HEK293 (cell line): ENCODE measurements at regions not wholly inside any gene's neighbourhood (a gene's known extent, or its start where the extent isn't known, plus 50 kb on each side); places are given as distances from the start of the nearest gene placed in this dataset.

Experiments used
- CTCF ChIA-PET: fragments of 350-600 bp; formaldehyde crosslinking; extraction: SDS; loops from one replicate; lab custom pipeline; 2021; ENCODE audit warnings: antibody characterized with exemption; lab: Yijun Ruan, JAX
- POLR2A ChIA-PET: fragments of 300-600 bp; formaldehyde crosslinking; extraction: SDS; loops from one replicate; lab custom pipeline; 2020; ENCODE audit warnings: antibody characterized with exemption, inconsistent platforms; lab: Yijun Ruan, JAX
- H3K27ac ChIP-seq: fragments of 200-500 bp; sonication (Bioruptor generic); 2 replicates; pipeline ENCODE4 v1.5.1; 2014; ENCODE audit warnings: low read depth, low read length, control low read depth, inconsistent platforms; ENCODE audit errors: extremely low read depth
- H3K36me3 ChIP-seq, 2 experiments: fragments of 200-500 bp in 1 of 2; sonication (Bioruptor generic) in 1 of 2; 1 replicate in 1 of 2; 2 replicates in 1 of 2; pipeline ENCODE4 v1.5.1; 2014 to 2017; ENCODE audit warnings: inconsistent platforms in 2 of 2, low read length in 2 of 2; ENCODE audit not compliant: control insufficient read depth in 2 of 2, insufficient read depth in 1 of 2
- H3K4me1 ChIP-seq: fragments of 200-500 bp; sonication (Bioruptor generic); 2 replicates; pipeline ENCODE4 v1.5.1; 2014; ENCODE audit warnings: mild to moderate bottlenecking, low read length, inconsistent platforms; ENCODE audit not compliant: control insufficient read depth, insufficient read depth
- H3K4me3 ChIP-seq: 2 replicates; pipeline ENCODE4 v1.5.1; 2011; ENCODE audit warnings: low read depth, mild to moderate bottlenecking, control low read depth, low read length, moderate library complexity
- H3K9me3 ChIP-seq: fragments of 200-500 bp; sonication (Bioruptor generic); 2 replicates; pipeline ENCODE4 v1.5.1; 2014; ENCODE audit warnings: low read depth, low read length, inconsistent platforms; ENCODE audit not compliant: control insufficient read depth, insufficient read depth
- MEIS1 ChIP-seq: sonication (generic); formaldehyde crosslinking; IDR thresholded peaks from 2 replicates; pipeline ENCODE4 v1.8.1; 2022; ENCODE audit warnings: missing genetic modification reagents, mild to moderate bottlenecking, borderline replicate concordance
- MYNN ChIP-seq: fragments of 450-650 bp; formaldehyde crosslinking; IDR thresholded peaks from 2 replicates; pipeline ENCODE4 v1.5.1; 2016; ENCODE audit warnings: missing biosample characterization, missing genetic modification characterization, borderline replicate concordance
- MZF1 ChIP-seq: fragments of 450-650 bp; formaldehyde crosslinking; IDR thresholded peaks from 2 replicates; pipeline ENCODE4 v1.5.1; 2017; ENCODE audit warnings: missing biosample characterization, missing genetic modification characterization, borderline replicate concordance
- SP7 ChIP-seq: fragments of 450-650 bp; formaldehyde crosslinking; IDR thresholded peaks from 2 replicates; pipeline ENCODE4 v1.5.1; 2016; ENCODE audit warnings: missing biosample characterization, missing genetic modification characterization
- TCF7L2 ChIP-seq: IDR thresholded peaks from 2 replicates; pipeline ENCODE4 v1.6.1; 2011; ENCODE audit warnings: low read depth, mild to moderate bottlenecking, inconsistent platforms, low read length, moderate library complexity, borderline replicate concordance
- ZBTB17 ChIP-seq: fragments of 450-650 bp; formaldehyde crosslinking; IDR thresholded peaks from 2 replicates; pipeline ENCODE4 v1.5.1; 2016; ENCODE audit warnings: missing biosample characterization, missing genetic modification characterization
- ZBTB20 ChIP-seq: fragments of 450-650 bp; formaldehyde crosslinking; IDR thresholded peaks from 2 replicates; pipeline ENCODE4 v1.5.1; 2016; ENCODE audit warnings: missing biosample characterization, missing genetic modification characterization
- ZBTB21 ChIP-seq: fragments of 450-650 bp; formaldehyde crosslinking; IDR thresholded peaks from 2 replicates; pipeline ENCODE4 v1.5.1; 2017; ENCODE audit warnings: missing biosample characterization, missing genetic modification characterization
- ZBTB48 ChIP-seq: fragments of 450-650 bp; formaldehyde crosslinking; IDR thresholded peaks from 2 replicates; pipeline ENCODE4 v1.5.1; 2016; ENCODE audit warnings: missing biosample characterization, missing genetic modification characterization
- ZBTB7A ChIP-seq: fragments of 450-650 bp; formaldehyde crosslinking; IDR thresholded peaks from 2 replicates; pipeline ENCODE4 v1.5.1; 2016; ENCODE audit warnings: low read depth, missing biosample characterization, missing genetic modification characterization
- ZFP3 ChIP-seq: fragments of 450-650 bp; formaldehyde crosslinking; IDR thresholded peaks from 2 replicates; pipeline ENCODE4 v1.5.1; 2016; ENCODE audit warnings: low read depth, missing biosample characterization, missing genetic modification characterization
- ZNF16 ChIP-seq: fragments of 450-650 bp; formaldehyde crosslinking; IDR thresholded peaks from 2 replicates; pipeline ENCODE4 v1.5.1; 2016; ENCODE audit warnings: low read depth, missing biosample characterization, missing genetic modification characterization
- ZNF184 ChIP-seq: fragments of 450-650 bp; IDR thresholded peaks from 2 replicates; pipeline ENCODE4 v1.5.1; 2018; ENCODE audit warnings: missing biosample characterization, mild to moderate bottlenecking, missing genetic modification characterization
- ZNF202 ChIP-seq: fragments of 450-650 bp; formaldehyde crosslinking; IDR thresholded peaks from 2 replicates; pipeline ENCODE4 v1.5.1; 2016; ENCODE audit warnings: missing biosample characterization, missing genetic modification characterization, borderline replicate concordance
- ZNF23 ChIP-seq: fragments of 450-650 bp; formaldehyde crosslinking; IDR thresholded peaks from 2 replicates; pipeline ENCODE4 v1.5.1; 2016; ENCODE audit warnings: missing biosample characterization, missing genetic modification characterization, borderline replicate concordance
- ZNF48 ChIP-seq: fragments of 450-650 bp; formaldehyde crosslinking; IDR thresholded peaks from 2 replicates; pipeline ENCODE4 v1.5.1; 2016; ENCODE audit warnings: missing biosample characterization, missing genetic modification characterization
- ZNF501 ChIP-seq: fragments of 450-650 bp; formaldehyde crosslinking; IDR thresholded peaks from 2 replicates; pipeline ENCODE4 v1.5.1; 2016; ENCODE audit warnings: missing biosample characterization, missing genetic modification characterization
- ZNF560 ChIP-seq: fragments of 450-650 bp; formaldehyde crosslinking; IDR thresholded peaks from 2 replicates; pipeline ENCODE4 v1.5.1; 2017; ENCODE audit warnings: missing biosample characterization, missing genetic modification characterization, borderline replicate concordance
- ZNF626 ChIP-seq: fragments of 450-650 bp; sonication (Bioruptor Pico); formaldehyde crosslinking; IDR thresholded peaks from 2 replicates; pipeline ENCODE4 v1.5.1; 2018; ENCODE audit warnings: missing biosample characterization, missing genetic modification characterization, inconsistent platforms
- ZNF658 ChIP-seq: fragments of 450-650 bp; formaldehyde crosslinking; IDR thresholded peaks from 2 replicates; pipeline ENCODE4; 2016; ENCODE audit warnings: missing biosample characterization, missing genetic modification characterization
- ZNF791 ChIP-seq: fragments of 450-650 bp; formaldehyde crosslinking; IDR thresholded peaks from 2 replicates; pipeline ENCODE4 v1.5.1; 2016; ENCODE audit warnings: missing biosample characterization, missing genetic modification characterization
- ZNF830 ChIP-seq: fragments of 450-650 bp; IDR thresholded peaks from 2 replicates; pipeline ENCODE4 v1.5.0; 2018; ENCODE audit warnings: missing biosample characterization, missing genetic modification characterization, low read depth, mild to moderate bottlenecking, moderate library complexity
- ZNF837 ChIP-seq: fragments of 450-650 bp; formaldehyde crosslinking; IDR thresholded peaks from 2 replicates; pipeline ENCODE4 v1.5.1; 2016; ENCODE audit warnings: missing biosample characterization, missing genetic modification characterization
- ZSCAN16 ChIP-seq: fragments of 450-650 bp; formaldehyde crosslinking; IDR thresholded peaks from 2 replicates; pipeline ENCODE4 v1.5.1; 2016; ENCODE audit warnings: missing biosample characterization, missing genetic modification characterization
- ZSCAN30 ChIP-seq: fragments of 450-650 bp; IDR thresholded peaks from 2 replicates; pipeline ENCODE4 v1.5.1; 2018; ENCODE audit warnings: missing biosample characterization, mild to moderate bottlenecking, missing genetic modification characterization, moderate library complexity
- ZXDB ChIP-seq: fragments of 450-650 bp; formaldehyde crosslinking; IDR thresholded peaks from 2 replicates; pipeline ENCODE4 v1.5.1; 2016; ENCODE audit warnings: missing biosample characterization, missing genetic modification characterization
- TF ChIP-seq, protein P1 (sequence below): fragments of 450-650 bp; formaldehyde crosslinking; IDR thresholded peaks from 2 replicates; pipeline ENCODE4 v1.5.1; 2017; ENCODE audit warnings: missing biosample characterization, missing genetic modification characterization
- TF ChIP-seq, protein P2 (sequence below): fragments of 450-650 bp; formaldehyde crosslinking; IDR thresholded peaks from 2 replicates; pipeline ENCODE4 v1.5.1; 2016; ENCODE audit warnings: missing biosample characterization, missing genetic modification characterization
- TF ChIP-seq, protein P3 (sequence below): fragments of 450-650 bp; formaldehyde crosslinking; conservative IDR thresholded peaks from 2 replicates; pipeline ENCODE4 v1.5.1; 2016; ENCODE audit warnings: low read depth, missing biosample characterization, missing genetic modification characterization

DNA sequence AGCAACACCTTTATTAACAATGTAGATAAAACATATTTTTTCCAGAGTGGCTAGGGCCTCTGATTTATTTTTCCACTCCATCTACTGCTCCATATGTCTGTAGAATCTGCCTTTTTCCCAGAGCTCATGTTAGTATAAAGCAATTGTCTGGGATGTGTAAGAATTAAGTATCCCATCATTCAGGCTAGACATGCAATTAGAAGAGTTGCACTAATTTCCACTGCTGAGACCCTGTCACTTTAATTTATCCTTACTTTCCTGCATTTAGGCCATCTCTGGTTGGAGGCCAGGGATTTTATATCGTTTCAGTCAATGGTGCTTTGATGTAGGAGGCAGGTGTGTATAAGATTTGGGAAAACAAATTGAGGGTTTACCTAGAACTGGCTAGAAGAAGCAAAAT lies 286.1 kb upstream of the POU3F2 start (continued):
- TF ChIP-seq ZNF184, result no peak
- TF ChIP-seq MEIS1 (CRISPR knock-in tag), result no peak
- no peak for TF ChIP-seq ZBTB17
- TF ChIP-seq ZNF658 (tag by site-specific recombination), result no peak
- no peak for TF ChIP-seq SP7 (tag by site-specific recombination)
- no peak for TF ChIP-seq ZNF791 (tag by site-specific recombination)
- no peak for TF ChIP-seq ZNF16 (tag by site-specific recombination)
- no peak for TF ChIP-seq ZNF830 (tag by site-specific recombination)
- no peak for TF ChIP-seq ZNF626 (tag by site-specific recombination)

DNA sequence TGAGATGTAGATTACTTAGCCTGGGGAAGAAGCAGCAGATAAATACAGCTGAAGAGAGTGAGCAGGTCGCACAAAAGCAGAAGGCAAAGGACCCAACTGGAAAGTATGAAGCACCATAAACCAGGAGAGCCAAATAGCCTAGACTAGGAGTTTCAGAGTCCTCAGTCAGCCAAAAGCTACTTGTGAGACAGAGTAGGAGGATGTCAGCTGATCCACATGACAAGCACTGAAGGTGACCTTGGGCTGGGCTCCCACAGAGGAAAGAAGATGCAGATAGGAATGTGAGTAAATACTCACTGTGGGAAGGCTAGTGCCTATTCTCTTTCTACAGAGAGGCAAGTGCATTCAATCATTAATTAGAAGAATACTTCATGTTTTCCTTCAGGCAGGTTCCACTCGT lies 274.0 kb upstream of the POU3F2 start:
- Histone ChIP-seq H3K27ac (no peak overlapping the region), H3K9me3 (no peaks in the 10 kb centered on the region), H3K4me3 (no peak overlapping the region), H3K4me1 (no peaks in the 10 kb centered on the region), H3K36me3 (no peaks in the 10 kb centered on the region)
- CTCF ChIA-PET, result no interaction called here
- POLR2A ChIA-PET, result no interaction called here
- TF ChIP-seq ZNF23 (tag by site-specific recombination), result no peak
- TF ChIP-seq ZXDB (tag by site-specific recombination), result no peak
- TF ChIP-seq MYNN (tag by site-specific recombination), result no peak
- TF ChIP-seq, protein P1, sequence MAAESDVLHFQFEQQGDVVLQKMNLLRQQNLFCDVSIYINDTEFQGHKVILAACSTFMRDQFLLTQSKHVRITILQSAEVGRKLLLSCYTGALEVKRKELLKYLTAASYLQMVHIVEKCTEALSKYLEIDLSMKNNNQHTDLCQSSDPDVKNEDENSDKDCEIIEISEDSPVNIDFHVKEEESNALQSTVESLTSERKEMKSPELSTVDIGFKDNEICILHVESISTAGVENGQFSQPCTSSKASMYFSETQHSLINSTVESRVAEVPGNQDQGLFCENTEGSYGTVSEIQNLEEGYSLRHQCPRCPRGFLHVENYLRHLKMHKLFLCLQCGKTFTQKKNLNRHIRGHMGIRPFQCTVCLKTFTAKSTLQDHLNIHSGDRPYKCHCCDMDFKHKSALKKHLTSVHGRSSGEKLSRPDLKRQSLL, result no peak
- no peak for TF ChIP-seq ZBTB21 (tag by site-specific recombination)
- no peak for TF ChIP-seq ZBTB20 (tag by site-specific recombination)
- TF ChIP-seq ZBTB48 (tag by site-specific recombination), result no peak
- TF ChIP-seq ZNF560 (tag by site-specific recombination), result no peak
- no peak for TF ChIP-seq ZNF48 (tag by site-specific recombination)
- TF ChIP-seq TCF7L2, result no peak
- no peak for TF ChIP-seq ZFP3 (tag by site-specific recombination)
- TF ChIP-seq, protein P2, sequence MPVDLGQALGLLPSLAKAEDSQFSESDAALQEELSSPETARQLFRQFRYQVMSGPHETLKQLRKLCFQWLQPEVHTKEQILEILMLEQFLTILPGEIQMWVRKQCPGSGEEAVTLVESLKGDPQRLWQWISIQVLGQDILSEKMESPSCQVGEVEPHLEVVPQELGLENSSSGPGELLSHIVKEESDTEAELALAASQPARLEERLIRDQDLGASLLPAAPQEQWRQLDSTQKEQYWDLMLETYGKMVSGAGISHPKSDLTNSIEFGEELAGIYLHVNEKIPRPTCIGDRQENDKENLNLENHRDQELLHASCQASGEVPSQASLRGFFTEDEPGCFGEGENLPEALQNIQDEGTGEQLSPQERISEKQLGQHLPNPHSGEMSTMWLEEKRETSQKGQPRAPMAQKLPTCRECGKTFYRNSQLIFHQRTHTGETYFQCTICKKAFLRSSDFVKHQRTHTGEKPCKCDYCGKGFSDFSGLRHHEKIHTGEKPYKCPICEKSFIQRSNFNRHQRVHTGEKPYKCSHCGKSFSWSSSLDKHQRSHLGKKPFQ (tag by site-specific recombination), result no peak
- no peak for TF ChIP-seq ZBTB7A (tag by site-specific recombination)

DNA sequence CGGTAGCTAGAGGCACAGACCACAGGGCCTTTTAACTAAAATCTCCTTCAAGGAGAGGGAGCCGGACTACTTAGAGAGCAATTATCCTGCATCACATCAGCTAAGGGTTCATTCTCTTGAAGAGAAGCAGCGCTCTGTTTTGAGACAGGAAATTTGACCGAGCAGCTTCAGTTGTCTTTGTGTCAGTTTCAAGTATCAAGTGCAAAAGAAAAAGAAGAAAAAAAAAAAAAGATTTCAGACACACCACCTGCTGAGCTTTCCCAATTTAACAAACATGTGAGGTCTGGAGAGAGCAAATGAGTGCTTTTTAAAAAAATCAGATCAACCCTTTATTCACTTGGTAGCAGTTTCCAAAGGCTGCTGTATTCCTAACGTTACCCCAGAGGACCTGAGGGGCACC lies 273.5 kb upstream of the POU3F2 start:
- ChIA-PET POLR2A (no interaction called here), CTCF (no interaction called here)
- Histone ChIP-seq H3K4me1 (no peaks in the 10 kb centered on the region), H3K27ac (no peak overlapping the region), H3K36me3 (no peaks in the 10 kb centered on the region), H3K4me3 (no peak overlapping the region), H3K9me3 (no peaks in the 10 kb centered on the region)
- TF ChIP-seq TCF7L2 (no peak), ZBTB48 (tag by site-specific recombination) (no peak), ZSCAN30 (tag by site-specific recombination) (no peak), ZSCAN16 (tag by site-specific recombination) (no peak), ZNF202 (tag by site-specific recombination) (no peak), ZNF837 (no peak), MZF1 (tag by site-specific recombination) (no peak), ZNF501 (tag by site-specific recombination) (no peak)
- TF ChIP-seq, protein P3, sequence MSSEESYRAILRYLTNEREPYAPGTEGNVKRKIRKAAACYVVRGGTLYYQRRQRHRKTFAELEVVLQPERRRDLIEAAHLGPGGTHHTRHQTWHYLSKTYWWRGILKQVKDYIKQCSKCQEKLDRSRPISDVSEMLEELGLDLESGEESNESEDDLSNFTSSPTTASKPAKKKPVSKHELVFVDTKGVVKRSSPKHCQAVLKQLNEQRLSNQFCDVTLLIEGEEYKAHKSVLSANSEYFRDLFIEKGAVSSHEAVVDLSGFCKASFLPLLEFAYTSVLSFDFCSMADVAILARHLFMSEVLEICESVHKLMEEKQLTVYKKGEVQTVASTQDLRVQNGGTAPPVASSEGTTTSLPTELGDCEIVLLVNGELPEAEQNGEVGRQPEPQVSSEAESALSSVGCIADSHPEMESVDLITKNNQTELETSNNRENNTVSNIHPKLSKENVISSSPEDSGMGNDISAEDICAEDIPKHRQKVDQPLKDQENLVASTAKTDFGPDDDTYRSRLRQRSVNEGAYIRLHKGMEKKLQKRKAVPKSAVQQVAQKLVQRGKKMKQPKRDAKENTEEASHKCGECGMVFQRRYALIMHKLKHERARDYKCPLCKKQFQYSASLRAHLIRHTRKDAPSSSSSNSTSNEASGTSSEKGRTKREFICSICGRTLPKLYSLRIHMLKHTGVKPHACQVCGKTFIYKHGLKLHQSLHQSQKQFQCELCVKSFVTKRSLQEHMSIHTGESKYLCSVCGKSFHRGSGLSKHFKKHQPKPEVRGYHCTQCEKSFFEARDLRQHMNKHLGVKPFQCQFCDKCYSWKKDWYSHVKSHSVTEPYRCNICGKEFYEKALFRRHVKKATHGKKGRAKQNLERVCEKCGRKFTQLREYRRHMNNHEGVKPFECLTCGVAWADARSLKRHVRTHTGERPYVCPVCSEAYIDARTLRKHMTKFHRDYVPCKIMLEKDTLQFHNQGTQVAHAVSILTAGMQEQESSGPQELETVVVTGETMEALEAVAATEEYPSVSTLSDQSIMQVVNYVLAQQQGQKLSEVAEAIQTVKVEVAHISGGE (tag by site-specific recombination), result no peak
